HG03108 (cell line): ENCODE measurements at regions not wholly inside any gene's neighbourhood (a gene's known extent, or its start where the extent isn't known, plus 50 kb on each side); places are given as distances from the start of the nearest gene placed in this dataset.

Source experiments
- ATAC-seq: cut with Tn5 transposase; IDR thresholded peaks from one replicate; pipeline ENCODE4 v1.9.1; 2021; ENCODE audit warnings: moderate library complexity; ENCODE audit not compliant: unreplicated experiment

DNA sequence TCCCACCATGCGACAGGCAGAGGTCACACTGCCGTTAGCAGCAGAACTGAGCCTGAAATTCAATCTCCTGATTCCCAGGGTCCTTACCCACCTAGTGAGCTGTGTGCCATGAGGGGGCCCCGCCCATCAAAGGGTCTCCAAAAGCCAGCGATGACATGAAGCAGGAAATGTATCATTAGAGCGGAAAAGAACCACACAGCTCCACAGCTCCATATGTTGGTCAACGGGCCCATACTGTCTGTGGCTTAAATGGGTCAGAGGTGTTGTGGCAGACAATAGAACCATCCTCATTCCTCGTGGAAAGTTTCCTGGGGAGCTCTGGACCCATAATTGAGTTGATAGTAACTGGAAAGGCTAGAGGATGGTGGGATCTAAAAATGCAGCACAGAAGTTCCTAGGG is 68.1 kb upstream of the PODXL start:
- ATAC-seq = no peak

DNA sequence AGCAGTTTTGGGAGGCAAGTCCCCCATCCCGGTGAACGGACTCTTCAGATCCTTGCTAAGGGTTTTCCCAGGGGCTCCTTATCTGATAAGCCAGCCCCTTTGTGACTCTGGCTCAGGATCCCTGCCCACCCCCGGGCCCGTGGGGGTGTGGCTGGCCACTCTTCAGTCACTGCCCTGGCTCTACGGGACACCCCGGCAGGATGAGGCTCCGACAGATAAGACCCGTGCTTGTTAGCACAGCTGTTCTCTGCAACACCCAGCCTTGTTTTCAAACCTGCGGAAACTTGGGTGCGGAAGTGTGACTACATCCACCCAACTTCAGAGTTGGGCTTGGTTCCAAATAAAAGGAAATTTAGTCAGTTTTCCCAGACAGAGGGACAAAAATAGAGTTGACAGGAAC is 66.7 kb upstream of the PODXL start:
- no peak for ATAC-seq

- no peak for ATAC-seq
Observed at GRCh38 chr7:131621652-131622051, 65.2 kb upstream of the PODXL start.

DNA sequence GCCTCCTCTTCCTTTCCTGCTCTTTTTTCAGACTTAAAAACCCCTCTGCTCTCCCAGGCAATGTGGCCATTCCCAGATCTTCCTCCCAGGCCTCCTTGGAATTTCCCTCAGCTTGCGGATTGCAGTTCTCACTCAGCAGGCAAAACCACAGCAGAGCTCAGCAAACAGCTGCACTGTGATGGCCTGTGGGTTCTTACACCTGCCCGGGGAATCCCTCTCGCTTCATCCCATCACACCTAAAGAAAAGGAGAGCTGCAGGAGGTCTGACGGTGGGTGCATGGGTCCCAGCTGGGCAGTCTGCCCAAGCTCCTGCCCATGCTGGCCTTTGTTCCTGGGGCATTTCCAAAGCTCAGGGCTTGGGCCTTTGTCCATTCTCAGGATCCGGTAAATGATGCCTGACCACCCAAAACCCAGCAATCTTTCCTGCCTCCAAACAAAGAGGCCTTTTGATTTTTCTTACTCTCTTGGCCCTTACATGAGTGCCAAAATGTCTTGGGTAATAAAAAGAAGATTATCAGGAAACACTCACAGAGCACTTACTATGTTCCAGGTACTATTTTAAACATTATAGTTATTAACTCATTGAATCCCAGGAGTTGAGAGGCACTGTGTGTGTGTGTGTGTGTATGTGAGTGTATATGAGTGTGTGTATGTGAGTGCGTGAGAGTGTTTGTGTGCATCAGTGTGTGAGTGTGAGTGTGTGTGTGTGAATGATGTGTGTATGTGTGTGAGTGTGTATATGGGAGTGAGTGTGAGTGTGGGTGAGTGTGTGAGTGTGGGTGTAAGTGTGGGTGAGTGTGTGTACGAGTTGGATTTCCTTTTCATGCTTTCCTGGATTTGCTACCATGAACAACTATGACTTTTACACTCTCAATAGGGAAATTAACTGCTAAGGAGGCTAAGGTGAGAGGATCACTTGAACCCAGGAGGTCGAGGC is 64.5 kb upstream of the PODXL start:
- no peak for ATAC-seq

GRCh38 chr7:131619336-131620305 is 63.2 kb upstream of the PODXL start:
- no peak for ATAC-seq

GRCh38 chr7:131618391-131618790 is 62.0 kb upstream of the PODXL start:
- ATAC-seq = no peak

GRCh38 chr7:131616487-131617200 is 60.2 kb upstream of the PODXL start:
- ATAC-seq = no peak

DNA sequence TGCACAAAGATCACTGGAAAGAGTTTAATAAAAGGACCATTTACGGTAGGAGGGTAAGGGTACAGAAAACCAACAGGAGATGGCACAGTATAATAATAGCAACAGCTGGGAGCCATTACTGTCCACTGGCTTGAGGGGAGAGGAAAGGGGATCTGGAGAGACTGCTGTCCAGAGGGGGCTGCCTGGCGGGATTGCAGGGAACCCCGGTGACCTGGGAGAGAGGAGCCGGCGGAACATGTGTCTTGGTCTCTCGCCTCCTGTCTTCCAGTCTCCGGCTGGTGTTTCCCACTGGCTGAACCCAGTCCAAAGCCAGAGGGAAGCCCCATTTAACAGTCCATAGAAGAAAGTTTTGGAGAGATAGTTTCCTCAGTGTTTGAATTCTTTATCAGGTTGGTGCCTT is 57.5 kb upstream of the PODXL start:
- ATAC-seq = no peak

DNA sequence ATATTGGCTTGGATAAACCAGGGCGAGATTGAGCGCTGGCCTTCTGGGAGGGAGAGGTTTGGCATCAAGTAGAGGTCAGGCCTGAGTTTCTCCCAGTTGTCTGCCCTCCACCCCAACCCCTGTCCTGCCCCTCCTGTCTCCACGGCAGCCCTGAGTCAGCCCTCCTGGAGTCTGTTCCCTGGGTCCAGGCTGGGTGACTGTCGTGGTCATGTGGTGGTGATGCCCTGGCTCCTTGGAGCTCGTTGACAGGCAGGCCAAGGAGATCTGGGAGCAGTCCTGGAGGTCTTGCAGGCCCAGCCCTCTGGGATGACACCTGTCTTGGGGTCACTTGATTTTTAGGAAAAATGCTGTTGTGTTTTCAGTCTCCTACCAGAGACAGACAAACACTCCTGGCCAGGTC is 53.6 kb upstream of the PODXL start:
- ATAC-seq = no peak

DNA sequence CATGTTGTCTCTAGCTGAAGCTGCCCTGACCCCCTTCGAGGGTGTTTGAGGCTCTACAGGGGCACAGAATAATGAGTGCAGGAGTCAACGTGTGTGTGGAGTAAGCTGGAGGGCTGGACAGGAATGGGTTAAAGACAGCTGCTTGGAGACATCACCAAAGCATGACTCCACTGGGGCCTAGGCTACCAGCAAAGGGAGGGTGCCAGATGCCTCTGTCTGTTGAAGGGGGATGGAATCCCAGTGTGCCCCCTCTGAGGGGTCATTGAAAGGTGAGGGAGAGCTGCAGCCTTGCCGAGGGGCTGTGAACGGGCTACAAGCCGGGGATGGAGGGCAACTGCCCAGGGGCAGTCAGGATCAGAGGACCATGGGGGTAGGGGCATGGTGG is 51.7 kb upstream of the PODXL start:
- ATAC-seq = no peak

DNA sequence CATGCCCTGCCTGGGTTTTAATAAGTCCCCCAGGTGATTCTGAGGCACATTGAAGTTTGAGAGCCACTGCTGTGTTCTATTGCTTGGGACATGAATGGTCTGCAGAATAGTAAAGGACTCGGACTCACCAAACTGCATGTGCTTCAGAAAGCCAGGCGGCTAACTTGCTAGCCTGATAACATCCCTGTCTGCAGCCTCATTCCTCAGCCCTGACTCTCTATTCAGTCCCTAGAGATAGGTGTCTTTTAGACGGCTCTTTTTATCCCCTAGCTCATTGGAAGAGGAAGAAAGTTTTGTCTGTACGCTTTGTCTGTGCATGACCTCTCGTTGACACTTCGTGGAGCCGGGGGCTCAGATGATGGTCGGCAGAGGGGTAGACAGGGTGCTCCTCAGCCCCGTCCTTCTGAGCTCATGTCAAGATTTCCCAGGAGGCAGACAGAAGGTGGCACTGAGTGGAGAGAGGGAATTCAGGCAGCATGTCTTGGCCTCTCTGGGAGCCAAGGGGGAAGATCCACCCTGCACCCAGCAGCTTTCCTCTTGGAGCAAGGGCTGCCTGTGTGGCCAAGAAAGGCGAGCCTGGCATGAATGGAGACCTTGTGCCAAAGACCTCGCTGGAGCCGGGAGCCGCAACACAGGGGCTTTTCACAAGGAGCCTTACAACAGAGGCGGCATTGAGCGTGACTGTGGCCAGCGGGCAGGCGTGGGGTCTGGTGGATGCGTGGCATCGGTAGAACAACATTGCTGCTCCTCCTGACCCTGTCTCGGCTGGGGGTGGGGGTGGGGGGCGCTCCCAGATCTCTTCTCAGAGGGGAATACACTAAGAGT is 51.1 kb upstream of the PODXL start:
- no peak for ATAC-seq

- ATAC-seq = no peak
Observed at GRCh38 chr7:131606346-131607290, 50.2 kb upstream of the PODXL start.
